Stimulated activated CD4-positive, alpha-beta T cell treated with anti-CD3 and anti-CD28 coated beads, Interleukin-2, amount 100 ng/mL, for 24 hours (primary cell): ENCODE measurements at regions not wholly inside any gene's neighbourhood (a gene's known extent, or its start where the extent isn't known, plus 50 kb on each side); places are given as distances from the start of the nearest gene placed in this dataset.

Experiments used
- DNase-seq, 2 donors: peaks; one replicate each; pipeline ENCODE4 v3.0.0-alpha.2; 2020

DNA sequence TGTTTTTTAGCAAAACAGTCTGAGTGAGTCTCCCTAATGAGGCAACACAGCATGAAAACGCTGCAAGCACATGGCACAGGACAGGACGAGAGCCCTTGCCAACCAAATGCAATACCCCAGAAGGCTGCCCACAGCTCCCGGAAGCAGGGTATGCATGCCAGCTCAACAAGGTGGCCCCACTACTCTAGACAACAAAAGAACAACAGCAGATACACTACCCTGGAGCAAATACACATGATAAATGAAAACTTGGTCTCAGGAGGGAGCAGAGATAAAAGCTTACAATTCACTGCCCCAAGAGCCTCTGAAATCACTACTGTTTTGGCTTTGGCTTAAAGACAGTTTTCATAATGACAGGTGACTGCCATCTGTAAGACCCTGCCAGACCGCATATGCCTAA lies 785.4 kb upstream of the API5 start:
- DNase-seq, result no peak

DNA sequence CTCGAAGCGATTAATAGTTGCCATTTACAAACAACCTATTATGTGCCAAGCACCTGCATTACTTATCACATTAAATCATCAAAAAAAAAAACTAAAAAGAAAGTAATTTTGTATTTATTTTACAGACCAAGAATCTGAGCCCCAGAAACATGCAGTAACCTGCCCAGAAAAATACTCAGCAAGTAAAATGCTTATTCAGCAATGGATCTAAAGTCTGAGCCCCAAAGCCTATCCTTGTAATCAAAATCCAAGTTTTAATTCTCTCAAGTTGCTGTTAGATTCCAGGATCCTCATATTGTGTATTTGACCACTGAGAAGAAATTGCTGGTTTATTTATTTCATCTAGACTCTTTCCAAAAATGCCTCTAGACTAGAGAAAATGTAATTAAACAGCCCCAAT lies 783.3 kb upstream of the API5 start:
- no peak for DNase-seq

- DNase-seq, result no peak
Measured at GRCh38 chr11:42528911-42529310, 782.9 kb upstream of the API5 start.

GRCh38 chr11:42536611-42537360 lies 775.0 kb upstream of the API5 start:
- DNase-seq, result no peak

GRCh38 chr11:42542336-42542735 lies 769.5 kb upstream of the API5 start:
- DNase-seq, result no peak

- DNase-seq, result no peak
Measured at GRCh38 chr11:42543844-42544419, 767.9 kb upstream of the API5 start.

- no peak for DNase-seq
Measured at GRCh38 chr11:42544726-42545125, 767.1 kb upstream of the API5 start.

DNA sequence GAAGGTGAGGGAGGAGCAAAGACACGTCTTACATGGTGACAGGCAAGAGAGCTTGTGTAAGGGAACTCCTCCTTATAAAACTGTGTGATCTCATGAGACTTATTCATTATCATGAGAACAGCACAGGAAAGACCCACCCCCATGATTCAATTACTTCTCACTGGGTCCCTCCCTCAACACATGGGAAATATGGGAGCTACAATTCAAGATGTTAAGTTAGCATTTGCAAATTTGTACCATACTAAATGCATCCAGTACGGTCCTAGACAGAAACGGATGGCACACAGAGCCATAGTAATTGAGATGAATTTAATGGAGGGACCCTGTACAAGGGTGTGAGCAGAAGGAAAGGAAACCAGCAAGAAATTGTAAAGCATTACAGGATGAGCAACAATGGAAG lies 765.8 kb upstream of the API5 start:
- no peak for DNase-seq

DNA sequence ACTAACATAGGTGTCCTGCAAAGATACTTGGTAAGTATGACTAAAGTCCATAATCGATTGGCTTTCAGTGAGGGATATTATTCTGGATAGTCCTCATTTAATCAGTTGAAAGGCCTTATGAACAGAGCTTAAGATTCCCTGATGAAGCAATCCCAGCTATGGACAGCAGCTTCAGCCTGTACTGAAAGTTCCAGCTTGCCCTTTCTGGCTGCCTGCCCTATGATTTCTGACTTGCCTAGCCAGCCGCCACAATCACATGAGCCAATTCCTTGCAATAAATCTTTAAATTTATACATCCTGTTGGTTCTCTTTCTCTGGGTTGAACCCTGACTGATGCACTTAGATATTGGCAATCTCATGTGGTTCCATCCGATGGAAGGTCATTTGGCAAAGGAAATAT lies 759.0 kb upstream of the API5 start:
- DNase-seq, result no peak

DNA sequence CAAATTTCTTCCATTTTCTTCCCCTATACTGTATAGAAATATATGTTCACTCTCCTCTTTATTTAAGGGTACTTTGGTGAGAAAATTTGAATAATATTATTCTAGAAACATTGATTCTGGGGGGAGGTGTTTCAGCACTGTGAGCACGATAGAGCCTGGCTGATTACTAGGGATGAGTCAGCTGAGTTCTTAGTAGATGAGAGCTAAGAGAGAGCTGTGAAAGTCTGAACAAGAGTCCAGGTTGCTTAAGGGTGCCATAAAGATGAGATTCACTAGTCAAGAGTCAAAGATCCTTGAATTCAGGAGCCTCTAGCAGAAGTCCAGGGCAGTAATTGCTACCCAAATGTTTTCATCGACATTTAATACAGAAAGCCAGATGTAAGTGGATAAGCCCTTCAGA lies 756.6 kb upstream of the API5 start:
- DNase-seq, result no peak

DNA sequence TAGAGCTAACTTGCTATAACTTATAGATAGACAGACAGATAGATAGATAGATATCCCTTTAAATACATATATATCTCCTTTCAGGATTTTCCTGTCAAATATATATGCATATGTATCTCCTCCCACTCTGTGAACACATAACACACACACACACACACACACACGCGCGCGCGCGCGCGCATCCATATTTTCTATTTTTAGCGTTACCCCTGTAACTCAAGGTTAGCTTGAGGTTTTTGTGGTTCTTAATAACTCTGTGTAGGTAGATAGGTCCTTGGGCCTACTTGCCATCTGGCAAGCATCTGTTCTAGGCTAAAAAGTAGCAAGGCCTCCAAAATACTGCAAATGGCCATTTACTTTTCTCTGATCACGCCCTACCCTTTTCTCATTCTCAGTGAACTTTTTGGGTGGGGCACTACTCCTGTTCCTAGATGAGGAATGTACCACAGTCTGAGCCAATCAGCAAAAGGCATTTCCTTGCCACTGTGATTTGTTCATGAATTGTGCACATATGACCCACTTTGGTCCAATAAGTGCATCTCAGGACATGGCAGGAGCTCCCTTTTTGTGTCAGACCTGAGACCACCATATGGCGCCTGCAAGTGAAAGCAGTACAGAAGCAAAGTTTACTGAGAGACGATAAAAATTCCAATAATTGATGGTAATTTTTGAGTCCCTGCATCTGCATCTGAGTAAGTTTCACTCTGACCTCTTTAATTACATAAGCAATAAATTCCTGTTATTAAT lies 740.5 kb upstream of the API5 start:
- DNase-seq, result no peak

DNA sequence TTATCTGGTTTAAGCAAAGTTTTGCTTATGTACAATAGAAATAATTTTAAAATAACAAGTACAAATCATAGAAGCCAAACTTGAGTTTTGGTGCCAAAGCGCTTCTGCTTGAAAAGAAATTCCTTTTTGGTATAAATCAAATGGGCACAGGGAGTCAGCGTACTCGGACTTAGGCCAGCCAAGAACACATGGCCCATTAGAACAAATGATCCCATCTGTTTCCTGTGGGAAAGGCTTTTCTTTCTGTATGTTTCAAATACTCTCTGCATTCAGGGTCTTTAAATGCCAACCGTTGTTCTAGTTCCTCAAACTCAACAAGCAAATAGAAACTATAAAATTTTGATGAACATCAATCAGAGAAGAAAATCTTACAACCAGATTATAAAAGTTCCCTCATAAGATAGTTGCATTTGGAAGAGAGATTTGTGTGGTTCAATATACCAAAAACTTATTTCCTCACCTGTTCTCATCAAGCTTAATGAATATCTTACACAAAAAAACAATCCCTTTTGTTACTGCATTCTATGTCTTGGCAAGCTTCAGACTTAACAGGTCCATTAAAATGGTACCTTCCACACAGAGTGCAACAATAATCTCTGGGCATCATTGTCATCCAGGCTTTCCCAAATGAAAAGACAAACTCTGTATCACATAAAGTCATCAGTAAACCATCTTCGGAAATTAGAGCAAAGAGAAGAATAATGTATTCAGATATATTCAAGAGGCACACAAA lies 739.8 kb upstream of the API5 start:
- DNase-seq, result no peak

- no peak for DNase-seq
Measured at GRCh38 chr11:42576318-42576717, 735.5 kb upstream of the API5 start.

DNA sequence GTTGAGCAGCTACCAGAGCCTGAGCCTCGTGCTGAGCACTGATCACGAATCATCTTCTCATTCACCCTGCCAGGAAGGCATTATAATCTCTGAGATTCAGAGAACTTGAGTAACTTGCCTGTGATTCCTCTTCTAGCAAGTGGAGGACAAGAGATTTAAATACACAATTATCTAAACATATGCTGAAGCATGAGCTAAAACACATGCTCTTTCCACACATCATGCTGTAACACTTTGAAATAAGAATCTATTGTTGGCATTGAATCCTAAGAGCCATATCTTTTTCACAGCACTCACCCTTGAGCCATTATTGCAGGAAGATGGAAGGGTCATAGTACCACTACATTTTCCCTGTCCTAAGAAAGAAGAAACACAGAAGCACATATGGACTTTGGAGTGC lies 722.5 kb upstream of the API5 start:
- no peak for DNase-seq

- DNase-seq, result no peak
Measured at GRCh38 chr11:42591841-42592240, 720.0 kb upstream of the API5 start.

DNA sequence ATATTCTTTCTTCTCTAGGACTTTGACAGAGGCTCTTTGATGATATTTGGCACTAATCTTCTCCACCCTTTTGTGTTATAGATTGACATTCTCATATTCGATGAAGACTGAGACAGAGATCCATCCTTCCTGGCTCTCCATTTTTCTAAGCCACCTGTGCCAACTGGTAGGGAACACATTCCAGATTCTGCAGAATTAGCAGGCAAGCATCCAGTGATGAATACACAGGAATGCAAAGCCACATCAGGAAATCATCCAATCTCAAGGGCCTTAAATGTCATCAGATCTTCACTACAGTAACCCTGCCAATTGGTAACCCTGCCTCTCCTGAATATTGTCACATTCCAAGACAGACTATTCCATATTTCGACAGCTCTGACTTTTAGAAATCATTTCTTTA lies 718.4 kb upstream of the API5 start:
- DNase-seq, result no peak

DNA sequence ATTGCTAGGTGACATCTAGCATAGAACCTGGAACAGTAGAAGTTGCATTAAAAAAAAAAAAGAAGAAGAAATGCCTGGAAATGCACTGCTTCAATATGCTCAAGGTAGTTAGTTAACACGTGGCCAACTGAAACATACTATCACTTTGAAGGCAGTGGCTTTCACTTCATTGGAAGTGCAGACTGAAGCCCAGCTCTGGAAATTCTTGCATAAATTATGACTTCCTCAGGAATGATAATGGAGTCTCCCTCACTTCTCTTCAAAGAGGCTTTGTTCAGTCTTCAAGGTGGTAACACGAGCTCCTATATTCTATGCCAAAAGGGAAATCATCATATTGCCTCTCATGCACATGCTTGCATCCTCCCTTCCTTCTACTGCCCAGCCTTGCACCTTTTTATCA lies 715.9 kb upstream of the API5 start:
- DNase-seq, result no peak

- no peak for DNase-seq
Measured at GRCh38 chr11:42596576-42597145, 715.1 kb upstream of the API5 start.

GRCh38 chr11:42598341-42598740 lies 713.5 kb upstream of the API5 start:
- no peak for DNase-seq

- no peak for DNase-seq
Measured at GRCh38 chr11:42620796-42621195, 691.0 kb upstream of the API5 start.

GRCh38 chr11:42625757-42626665 lies 685.8 kb upstream of the API5 start:
- no peak for DNase-seq

DNA sequence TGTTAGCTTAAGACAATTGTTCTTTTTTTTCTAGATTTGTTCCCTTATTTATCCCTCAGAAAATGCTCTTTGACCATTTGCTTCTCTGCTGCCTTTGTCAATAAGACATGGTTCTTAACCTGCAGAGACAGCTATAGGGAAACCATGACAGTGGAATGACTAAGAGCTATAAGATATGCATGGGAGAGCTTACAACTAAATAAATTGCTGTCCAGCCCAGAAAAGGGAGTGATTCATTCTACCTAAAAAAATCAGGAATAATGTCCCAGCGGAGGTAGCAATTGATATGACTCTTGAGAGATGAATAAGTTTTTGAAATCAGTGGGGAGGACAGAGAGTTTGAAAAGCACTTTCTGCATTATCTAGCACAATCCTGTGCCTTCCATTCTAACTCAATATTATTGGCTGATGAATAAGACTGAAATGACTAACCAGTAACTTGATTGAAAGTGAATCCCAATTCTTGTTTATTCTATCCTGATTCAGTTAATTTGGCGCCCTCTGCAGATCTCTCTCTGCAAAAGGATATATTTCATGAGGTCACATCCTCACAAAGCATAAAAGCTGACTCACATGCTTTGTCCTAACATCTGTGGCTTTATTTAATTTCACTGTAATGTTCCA lies 680.5 kb upstream of the API5 start:
- DNase-seq, result no peak
